Gastrocnemius medialis (tissue), 4 donors: ENCODE measurements at regions not wholly inside any gene's neighbourhood (a gene's known extent, or its start where the extent isn't known, plus 50 kb on each side); places are given as distances from the start of the nearest gene placed in this dataset.

ENCODE experiments used
- POLR2A ChIP-seq, 2 donors: fragments of 450-650 bp; IDR thresholded peaks; one replicate each; pipeline ENCODE4 v1.6.1; 2017; ENCODE audit warnings: antibody characterized with exemption in 2 of 2, mild to moderate bottlenecking in 2 of 2, moderate library complexity in 2 of 2
- TF ChIP-seq, protein P1 (sequence below), 5 experiments: fragments of 450-650 bp in 3 of 5; fragments of 200-600 bp in 2 of 5; sonication (generic) in 2 of 5; IDR thresholded peaks in 4 of 5; conservative IDR thresholded peaks in 1 of 5; 1 replicate in 4 of 5; 2 replicates in 1 of 5; pipeline ENCODE4 v1.5.1; 2016 to 2019; ENCODE audit warnings: antibody characterized with exemption in 5 of 5, mild to moderate bottlenecking in 3 of 5, moderate library complexity in 3 of 5

DNA sequence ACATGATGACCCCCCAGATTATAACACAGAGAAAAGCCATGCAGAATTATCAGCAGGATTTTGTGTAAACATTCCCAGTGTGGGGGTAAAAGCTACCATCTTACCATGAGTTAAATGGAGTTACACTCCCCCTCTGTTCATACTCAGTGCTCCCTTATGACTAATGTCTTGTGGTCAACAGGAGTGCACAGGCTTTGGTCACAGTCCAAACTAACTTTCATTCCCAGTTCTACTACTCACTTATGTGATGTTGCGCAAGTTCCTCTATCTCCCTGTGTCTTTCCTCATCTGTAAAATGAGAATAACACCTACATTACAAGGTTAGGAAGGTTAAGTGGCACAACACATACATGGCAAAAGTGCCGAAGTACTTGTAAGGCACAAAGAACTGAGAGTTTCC, 277.9 kb downstream of the RBM26 start:
- TF ChIP-seq, protein P1, sequence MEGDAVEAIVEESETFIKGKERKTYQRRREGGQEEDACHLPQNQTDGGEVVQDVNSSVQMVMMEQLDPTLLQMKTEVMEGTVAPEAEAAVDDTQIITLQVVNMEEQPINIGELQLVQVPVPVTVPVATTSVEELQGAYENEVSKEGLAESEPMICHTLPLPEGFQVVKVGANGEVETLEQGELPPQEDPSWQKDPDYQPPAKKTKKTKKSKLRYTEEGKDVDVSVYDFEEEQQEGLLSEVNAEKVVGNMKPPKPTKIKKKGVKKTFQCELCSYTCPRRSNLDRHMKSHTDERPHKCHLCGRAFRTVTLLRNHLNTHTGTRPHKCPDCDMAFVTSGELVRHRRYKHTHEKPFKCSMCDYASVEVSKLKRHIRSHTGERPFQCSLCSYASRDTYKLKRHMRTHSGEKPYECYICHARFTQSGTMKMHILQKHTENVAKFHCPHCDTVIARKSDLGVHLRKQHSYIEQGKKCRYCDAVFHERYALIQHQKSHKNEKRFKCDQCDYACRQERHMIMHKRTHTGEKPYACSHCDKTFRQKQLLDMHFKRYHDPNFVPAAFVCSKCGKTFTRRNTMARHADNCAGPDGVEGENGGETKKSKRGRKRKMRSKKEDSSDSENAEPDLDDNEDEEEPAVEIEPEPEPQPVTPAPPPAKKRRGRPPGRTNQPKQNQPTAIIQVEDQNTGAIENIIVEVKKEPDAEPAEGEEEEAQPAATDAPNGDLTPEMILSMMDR (IDR thresholded peaks at IDR 0.05 in 4 of 5, conservative IDR thresholded peaks at IDR 0.05 in 1 of 5) = no peak
- no peak for TF ChIP-seq POLR2A (IDR thresholded peaks at IDR 0.05)
